IMR-90 (cell line): ENCODE measurements at regions not wholly inside any gene's neighbourhood (a gene's known extent, or its start where the extent isn't known, plus 50 kb on each side); places are given as distances from the start of the nearest gene placed in this dataset.

Source experiments
- ATAC-seq: fragments of 200-7000 bp; cut with Tn5 transposase; 2 replicates; pipeline ENCODE4 v1.9.1; 2020; ENCODE audit warnings: low read depth, mild to moderate bottlenecking, moderate library complexity
- BruUV-seq: library from RNA; stranded (reverse); fragments of 400-500 nt; replicated peaks from 2 replicates; lab custom pipeline; 2021; lab: Mats Ljungman, UMichigan
- CTCF ChIA-PET: fragments of 300-600 bp; formaldehyde crosslinking; extraction: SDS; loops from one replicate; lab custom pipeline; 2021; ENCODE audit warnings: antibody characterized with exemption; lab: Yijun Ruan, JAX
- POLR2A ChIA-PET: fragments of 300-600 bp; sonication (Branson Sonifier 250); formaldehyde crosslinking; loops from one replicate; lab custom pipeline; 2022; ENCODE audit warnings: antibody characterized with exemption; ENCODE audit not compliant: unreplicated experiment; lab: Charles Lee
- DNase-seq: peaks from one replicate; pipeline ENCODE4 v3.0.0; 2013
- H2AFZ ChIP-seq: replicated peaks from 2 replicates; pipeline ENCODE3; 2013; ENCODE audit warnings: low read length, mild to moderate bottlenecking; ENCODE audit not compliant: poor library complexity
- H2AK5ac ChIP-seq: 2 replicates; pipeline ENCODE4 v1.6.1; 2013; ENCODE audit warnings: low read depth, low read length, inconsistent platforms
- H2AK9ac ChIP-seq: replicated peaks from 2 replicates; pipeline ENCODE3; 2013; ENCODE audit warnings: mild to moderate bottlenecking, low read depth, low read length, moderate library complexity; ENCODE audit not compliant: poor library complexity
- H2BK120ac ChIP-seq: 2 replicates; pipeline ENCODE4 v1.6.1; 2013; ENCODE audit warnings: low read depth, low read length, inconsistent platforms
- H2BK15ac ChIP-seq: 3 replicates; pipeline ENCODE4 v1.6.1; 2013; ENCODE audit warnings: low read depth, low read length, inconsistent platforms
- H2BK20ac ChIP-seq: 2 replicates; pipeline ENCODE4 v1.6.1; 2013; ENCODE audit warnings: low read depth, mild to moderate bottlenecking, inconsistent platforms, low read length, moderate library complexity
- H2BK5ac ChIP-seq: 2 replicates; pipeline ENCODE4 v1.6.1; 2013; ENCODE audit warnings: mild to moderate bottlenecking, low read depth, low read length, inconsistent platforms; ENCODE audit not compliant: poor library complexity, severe bottlenecking
- H3K14ac ChIP-seq: replicated peaks from 2 replicates; pipeline ENCODE4 v1.6.1; 2013; ENCODE audit warnings: low read depth, low read length, inconsistent platforms
- H3K18ac ChIP-seq: 2 replicates; pipeline ENCODE4 v1.6.1; 2013; ENCODE audit warnings: low read depth, low read length, control low read depth
- H3K23ac ChIP-seq: 2 replicates; pipeline ENCODE4 v1.6.1; 2013; ENCODE audit warnings: low read depth, low read length, inconsistent platforms
- H3K27ac ChIP-seq: 2 replicates; pipeline ENCODE4 v1.5.1; 2013; ENCODE audit warnings: mild to moderate bottlenecking, control low read depth, low read length; ENCODE audit not compliant: insufficient read depth
- H3K27me3 ChIP-seq: 2 replicates; pipeline ENCODE4 v1.6.1; 2013; ENCODE audit warnings: low read length; ENCODE audit not compliant: control insufficient read depth, insufficient read depth
- H3K36me3 ChIP-seq: 2 replicates; pipeline ENCODE4 v1.6.1; 2013; ENCODE audit warnings: low read length, mixed read lengths; ENCODE audit not compliant: control insufficient read depth, insufficient read depth
- H3K4ac ChIP-seq: 2 replicates; pipeline ENCODE4 v1.6.1; 2013; ENCODE audit warnings: low read depth, low read length, inconsistent platforms
- H3K4me1 ChIP-seq: 2 replicates; pipeline ENCODE4 v1.6.1; 2013; ENCODE audit warnings: low read length, mixed read lengths; ENCODE audit not compliant: control insufficient read depth, insufficient read depth
- H3K4me2 ChIP-seq: 2 replicates; pipeline ENCODE4 v1.6.1; 2013; ENCODE audit warnings: low read depth, mild to moderate bottlenecking, control low read depth, low read length, moderate library complexity
- H3K4me3 ChIP-seq: 2 replicates; pipeline ENCODE4 v1.5.1; 2013; ENCODE audit warnings: low read depth, mild to moderate bottlenecking, control low read depth, low read length, moderate library complexity; ENCODE audit not compliant: insufficient read depth
- H3K56ac ChIP-seq: 2 replicates; pipeline ENCODE4 v1.6.1; 2013; ENCODE audit warnings: low read length, inconsistent platforms; ENCODE audit not compliant: insufficient read depth; ENCODE audit errors: extremely low read depth
- H3K79me1 ChIP-seq, 2 experiments: 2 replicates each; pipeline ENCODE4 v1.6.1; 2013; ENCODE audit warnings: low read length in 2 of 2, inconsistent platforms in 1 of 2, low read depth in 1 of 2
- H3K9ac ChIP-seq: 2 replicates; pipeline ENCODE4 v1.6.1; 2013; ENCODE audit warnings: low read depth, low read length, control low read depth
- H3K9me1 ChIP-seq: 2 replicates; pipeline ENCODE4 v1.6.1; 2013; ENCODE audit warnings: low read length, inconsistent platforms; ENCODE audit not compliant: insufficient read depth
- H3K9me3 ChIP-seq: 2 replicates; pipeline ENCODE4 v1.6.1; 2013; ENCODE audit warnings: low read length; ENCODE audit not compliant: control insufficient read depth, insufficient read depth
- H4K20me1 ChIP-seq: 2 replicates; pipeline ENCODE4 v1.6.1; 2013; ENCODE audit warnings: low read length, inconsistent platforms; ENCODE audit not compliant: insufficient read depth
- H4K5ac ChIP-seq: 2 replicates; pipeline ENCODE4 v1.6.1; 2013; ENCODE audit warnings: mild to moderate bottlenecking, low read depth, low read length, control low read depth
- H4K8ac ChIP-seq, 2 experiments: 2 replicates each; pipeline ENCODE4 v1.6.1; 2013; ENCODE audit warnings: low read depth in 2 of 2, low read length in 2 of 2, control low read depth in 1 of 2, inconsistent platforms in 1 of 2
- H4K91ac ChIP-seq: 2 replicates; pipeline ENCODE4 v1.6.1; 2013; ENCODE audit warnings: low read depth, low read length, inconsistent platforms; ENCODE audit not compliant: insufficient read depth
- BHLHE40 ChIP-seq: fragments of 150-350 bp; IDR thresholded peaks from 2 replicates; pipeline ENCODE4 v1.6.1; 2016; ENCODE audit warnings: mild to moderate bottlenecking, low read depth, low read length
- CEBPB ChIP-seq: IDR thresholded peaks from 2 replicates; pipeline ENCODE4 v1.6.1; 2012; ENCODE audit warnings: low read depth, low read length, improper control_type of control experiment
- CHD1 ChIP-seq: IDR thresholded peaks from 2 replicates; pipeline ENCODE4 v1.6.1; 2012; ENCODE audit warnings: low read depth, low read length, improper control_type of control experiment
- ELK1 ChIP-seq: fragments of 150-350 bp; IDR thresholded peaks from 2 replicates; pipeline ENCODE4 v1.6.1; 2016; ENCODE audit warnings: low read depth, mild to moderate bottlenecking, low read length, moderate library complexity, borderline replicate concordance
- FOS ChIP-seq: fragments of 150-350 bp; IDR thresholded peaks from 2 replicates; pipeline ENCODE4 v1.6.1; 2016; ENCODE audit warnings: low read depth, low read length
- MAFK ChIP-seq: IDR thresholded peaks from 2 replicates; pipeline ENCODE4 v1.6.1; 2012; ENCODE audit warnings: low read depth, low read length, improper control_type of control experiment
- MXI1 ChIP-seq: IDR thresholded peaks from 2 replicates; pipeline ENCODE4 v1.6.1; 2012; ENCODE audit warnings: low read depth, mild to moderate bottlenecking, low read length, moderate library complexity, borderline replicate concordance
- NFE2L2 ChIP-seq: fragments of 150-350 bp; IDR thresholded peaks from 2 replicates; pipeline ENCODE4 v1.6.1; 2016; ENCODE audit warnings: low read depth, mild to moderate bottlenecking, low read length
- POLR2A ChIP-seq: IDR thresholded peaks from 2 replicates; pipeline ENCODE4 v1.6.1; 2012; ENCODE audit warnings: mild to moderate bottlenecking, low read depth, low read length
- RCOR1 ChIP-seq: IDR thresholded peaks from 2 replicates; pipeline ENCODE4 v1.6.1; 2012; ENCODE audit warnings: mild to moderate bottlenecking, low read length, improper control_type of control experiment; ENCODE audit not compliant: insufficient replicate concordance
- RFX5 ChIP-seq: IDR thresholded peaks from 2 replicates; pipeline ENCODE4 v1.8.0; 2012; ENCODE audit warnings: low read depth, mild to moderate bottlenecking, low read length, moderate library complexity
- WGBS, 2 experiments: methylation state at CpG; one replicate each; pipeline versions ENCODE4 v1.1.5 to v1.1.7; 2013; ENCODE audit warnings: missing lambda C conversion rate in 2 of 2; ENCODE audit not compliant: insufficient read length in 1 of 2; ENCODE audit errors: extremely low coverage in 2 of 2; 5-methylcytosine and 5-hydroxymethylcytosine counted together
- dilution Hi-C: fragments of 300-500 bp; cut with HindIII; formaldehyde crosslinking; loops from one replicate; pipeline ENCODE4 v1.14.3; 2018; ENCODE audit warnings: low sequenced_read_pairs; ENCODE audit not compliant: unreplicated experiment
- in situ Hi-C: fragments of 300-500 bp; cut with MboI; formaldehyde crosslinking; loops from 3 replicates; pipeline ENCODE4 v1.14.3; 2019; ENCODE audit warnings: low sequenced_read_pairs, inconsistent platforms, mixed read lengths
- intact Hi-C: fragments of 100-400 bp; cut with micrococcal nuclease; formaldehyde crosslinking; loops from 2 replicates; pipeline ENCODE4 v1.10.0; 2022
- TF ChIP-seq, protein P1 (sequence below): conservative IDR thresholded peaks from 2 replicates; pipeline ENCODE4 v1.5.1; 2012; ENCODE audit warnings: mild to moderate bottlenecking, low read depth, low read length, improper control_type of control experiment
- TF ChIP-seq, protein P2 (sequence below): fragments of 150-350 bp; IDR thresholded peaks from 2 replicates; pipeline ENCODE4 v1.6.1; 2017; ENCODE audit warnings: mild to moderate bottlenecking, antibody characterized with exemption, low read length, low read depth

GRCh38 chr1:90834354-90834885 is 117.3 kb upstream of the BARHL2 start:
- CTCF ChIA-PET: no interaction called here
- no peaks in the 10 kb centered on the region for H4K20me1 ChIP-seq
- no peaks in the 10 kb centered on the region for H3K4me1 ChIP-seq
- intact Hi-C loops (no loop called here), in situ Hi-C loops (no loop called here), dilution Hi-C loops (no loop called here)
- no peak overlapping the region for H2BK15ac ChIP-seq
- H4K5ac ChIP-seq: no peak overlapping the region
- H2BK5ac ChIP-seq: no peak overlapping the region
- TF ChIP-seq, protein P1, sequence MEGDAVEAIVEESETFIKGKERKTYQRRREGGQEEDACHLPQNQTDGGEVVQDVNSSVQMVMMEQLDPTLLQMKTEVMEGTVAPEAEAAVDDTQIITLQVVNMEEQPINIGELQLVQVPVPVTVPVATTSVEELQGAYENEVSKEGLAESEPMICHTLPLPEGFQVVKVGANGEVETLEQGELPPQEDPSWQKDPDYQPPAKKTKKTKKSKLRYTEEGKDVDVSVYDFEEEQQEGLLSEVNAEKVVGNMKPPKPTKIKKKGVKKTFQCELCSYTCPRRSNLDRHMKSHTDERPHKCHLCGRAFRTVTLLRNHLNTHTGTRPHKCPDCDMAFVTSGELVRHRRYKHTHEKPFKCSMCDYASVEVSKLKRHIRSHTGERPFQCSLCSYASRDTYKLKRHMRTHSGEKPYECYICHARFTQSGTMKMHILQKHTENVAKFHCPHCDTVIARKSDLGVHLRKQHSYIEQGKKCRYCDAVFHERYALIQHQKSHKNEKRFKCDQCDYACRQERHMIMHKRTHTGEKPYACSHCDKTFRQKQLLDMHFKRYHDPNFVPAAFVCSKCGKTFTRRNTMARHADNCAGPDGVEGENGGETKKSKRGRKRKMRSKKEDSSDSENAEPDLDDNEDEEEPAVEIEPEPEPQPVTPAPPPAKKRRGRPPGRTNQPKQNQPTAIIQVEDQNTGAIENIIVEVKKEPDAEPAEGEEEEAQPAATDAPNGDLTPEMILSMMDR: no peak
- no peak for TF ChIP-seq MXI1
- no peak for TF ChIP-seq ELK1
- no peak for TF ChIP-seq CEBPB
- TF ChIP-seq RCOR1: no peak
- TF ChIP-seq MAFK: no peak
- TF ChIP-seq, protein P2, sequence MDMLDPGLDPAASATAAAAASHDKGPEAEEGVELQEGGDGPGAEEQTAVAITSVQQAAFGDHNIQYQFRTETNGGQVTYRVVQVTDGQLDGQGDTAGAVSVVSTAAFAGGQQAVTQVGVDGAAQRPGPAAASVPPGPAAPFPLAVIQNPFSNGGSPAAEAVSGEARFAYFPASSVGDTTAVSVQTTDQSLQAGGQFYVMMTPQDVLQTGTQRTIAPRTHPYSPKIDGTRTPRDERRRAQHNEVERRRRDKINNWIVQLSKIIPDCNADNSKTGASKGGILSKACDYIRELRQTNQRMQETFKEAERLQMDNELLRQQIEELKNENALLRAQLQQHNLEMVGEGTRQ: no peak
- no peak for TF ChIP-seq POLR2A
- TF ChIP-seq NFE2L2: no peak
- no peak for TF ChIP-seq FOS
- no peak for TF ChIP-seq RFX5
- TF ChIP-seq CHD1: no peak
- no peak for TF ChIP-seq BHLHE40
- H2AFZ ChIP-seq: no peak overlapping the region
- BruUV-seq: no TSS peak
- no peak overlapping the region for H2AK5ac ChIP-seq
- no peak overlapping the region for H3K4ac ChIP-seq
- no peak overlapping the region for H3K56ac ChIP-seq
- no peak for DNase-seq
- WGBS, 2 experiments: 10% methylated on average over 2 of the region's 23 CpGs; no CpG with 5 or more reads in 1 of the 2 experiments
- no peak overlapping the region for H3K18ac ChIP-seq
- no peak overlapping the region for H3K27ac ChIP-seq
- H2AK9ac ChIP-seq: no peak overlapping the region
- no peaks in the 10 kb centered on the region for H3K79me1 ChIP-seq
- H3K9me1 ChIP-seq: no peaks in the 10 kb centered on the region
- H3K4me3 ChIP-seq: no peak overlapping the region
- no peaks in the 10 kb centered on the region for H3K36me3 ChIP-seq
- H3K9me3 ChIP-seq: peaks cover 8% of the 10 kb centered on the region; the same call in 1 of the 2 replicates
- no peak overlapping the region for H3K23ac ChIP-seq
- ATAC-seq: no peak
- no peak overlapping the region for H2BK20ac ChIP-seq
- no peak overlapping the region for H3K4me2 ChIP-seq
- no peak overlapping the region for H4K8ac ChIP-seq
- H4K91ac ChIP-seq: no peak overlapping the region
- no peak overlapping the region for H3K14ac ChIP-seq
- no peak overlapping the region for H3K9ac ChIP-seq
- POLR2A ChIA-PET: no interaction called here
- H2BK120ac ChIP-seq: no peak overlapping the region
- peaks cover 74% of the 10 kb centered on the region for H3K27me3 ChIP-seq
